Ecto neural progenitor cell (in vitro differentiated cells): ENCODE measurements at regions not wholly inside any gene's neighbourhood (a gene's known extent, or its start where the extent isn't known, plus 50 kb on each side); places are given as distances from the start of the nearest gene placed in this dataset.
"Not testable (repeated sequence)": the region's sequence is repeated elsewhere in the genome, so short reads cannot be mapped to it uniquely, and the experiment has no call there.

Experiments
- DNase-seq: peaks from one replicate; pipeline ENCODE4 v3.0.0-alpha.2; 2018; ENCODE audit warnings: low spot score

GRCh38 chr16:79407005-79407404 lies 193.5 kb downstream of the MAF start:
- no peak for DNase-seq

GRCh38 chr16:79404571-79404970 lies 196.0 kb downstream of the MAF start:
- DNase-seq: no peak

GRCh38 chr16:79403534-79403933 lies 197.0 kb downstream of the MAF start:
- no peak for DNase-seq

- no peak for DNase-seq
Measured at GRCh38 chr16:79402920-79403319, 197.6 kb downstream of the MAF start.

GRCh38 chr16:79402356-79402755 lies 198.2 kb downstream of the MAF start:
- no peak for DNase-seq

GRCh38 chr16:79401782-79402181 lies 198.8 kb downstream of the MAF start:
- no peak for DNase-seq

GRCh38 chr16:79401157-79401556 lies 199.4 kb downstream of the MAF start:
- DNase-seq: no peak

GRCh38 chr16:79400462-79401149 lies 199.9 kb downstream of the MAF start:
- no peak for DNase-seq

- no peak for DNase-seq
Measured at GRCh38 chr16:79395591-79395990, 204.9 kb downstream of the MAF start.

- DNase-seq: no peak
Measured at GRCh38 chr16:79394206-79394605, 206.3 kb downstream of the MAF start.

- DNase-seq: no peak
Measured at GRCh38 chr16:79393564-79393963, 207.0 kb downstream of the MAF start.

GRCh38 chr16:79393127-79393526 lies 207.4 kb downstream of the MAF start:
- no peak for DNase-seq

GRCh38 chr16:79392081-79392480 lies 208.5 kb downstream of the MAF start:
- no peak for DNase-seq

GRCh38 chr16:79391395-79391794 lies 209.1 kb downstream of the MAF start:
- DNase-seq: no peak

GRCh38 chr16:79390481-79391051 lies 210.0 kb downstream of the MAF start:
- no peak for DNase-seq

- no peak for DNase-seq
Measured at GRCh38 chr16:79388396-79388795, 212.1 kb downstream of the MAF start.

- no peak for DNase-seq
Measured at GRCh38 chr16:79386299-79386698, 214.2 kb downstream of the MAF start.

GRCh38 chr16:79381603-79382042 lies 218.9 kb downstream of the MAF start:
- DNase-seq: no peak

GRCh38 chr16:79380995-79381602 lies 219.4 kb downstream of the MAF start:
- no peak for DNase-seq

- DNase-seq: no peak
Measured at GRCh38 chr16:79379095-79379494, 221.4 kb downstream of the MAF start.

- DNase-seq: not testable (repeated sequence)
Measured at GRCh38 chr16:79377082-79377481, 223.5 kb downstream of the MAF start.

GRCh38 chr16:79375351-79375750 lies 225.2 kb downstream of the MAF start:
- DNase-seq: no peak

GRCh38 chr16:79372503-79373184 lies 227.9 kb downstream of the MAF start:
- DNase-seq: no peak
